MG63 (cell line): ENCODE measurements at regions not wholly inside any gene's neighbourhood (a gene's known extent, or its start where the extent isn't known, plus 50 kb on each side); places are given as distances from the start of the nearest gene placed in this dataset.

Experiments
- DNase-seq: peaks from one replicate; pipeline ENCODE4 v3.0.0-alpha.2; 2020
- H3K27me3 ChIP-seq: fragments of 250-450 bp; sonication (Bioruptor Pico); 2 replicates; pipeline ENCODE4 v1.5.1; 2020; ENCODE audit warnings: mild to moderate bottlenecking, moderate library complexity
- H3K36me3 ChIP-seq: fragments of 250-450 bp; sonication (Bioruptor Pico); 2 replicates; pipeline ENCODE4 v1.5.1; 2020; ENCODE audit warnings: mild to moderate bottlenecking, moderate library complexity
- H3K4me3 ChIP-seq: fragments of 250-450 bp; sonication (Bioruptor Pico); 2 replicates; pipeline ENCODE4 v1.5.1; 2020; ENCODE audit warnings: mild to moderate bottlenecking, moderate library complexity
- H3K9me3 ChIP-seq: fragments of 250-450 bp; sonication (Bioruptor Pico); 2 replicates; pipeline ENCODE4 v1.5.1; 2020; ENCODE audit warnings: mild to moderate bottlenecking, moderate library complexity

DNA sequence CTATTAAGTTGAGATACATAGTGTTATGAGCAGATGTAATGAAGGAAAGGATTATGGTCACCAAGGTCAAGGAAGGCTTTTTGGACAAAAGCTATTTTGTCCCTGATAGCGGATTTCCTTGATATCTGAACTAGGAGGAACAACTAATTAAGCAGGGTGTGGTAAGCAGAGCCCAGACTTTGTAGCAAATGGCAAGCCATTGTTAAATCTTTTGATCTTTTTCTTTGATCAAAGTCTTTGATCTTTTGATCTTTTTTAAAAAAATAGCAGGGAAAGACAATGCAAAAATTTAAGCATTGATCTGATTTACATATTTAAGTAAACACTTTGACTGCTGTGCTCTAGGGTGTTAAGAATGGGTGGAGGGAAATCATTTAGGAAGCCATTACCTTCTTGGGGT is 1242.0 kb downstream of the MAT2B start:
- Histone ChIP-seq H3K27me3 (no peaks in the 10 kb centered on the region), H3K9me3 (no peaks in the 10 kb centered on the region), H3K4me3 (no peak overlapping the region), H3K36me3 (no peaks in the 10 kb centered on the region)
- DNase-seq: no peak

DNA sequence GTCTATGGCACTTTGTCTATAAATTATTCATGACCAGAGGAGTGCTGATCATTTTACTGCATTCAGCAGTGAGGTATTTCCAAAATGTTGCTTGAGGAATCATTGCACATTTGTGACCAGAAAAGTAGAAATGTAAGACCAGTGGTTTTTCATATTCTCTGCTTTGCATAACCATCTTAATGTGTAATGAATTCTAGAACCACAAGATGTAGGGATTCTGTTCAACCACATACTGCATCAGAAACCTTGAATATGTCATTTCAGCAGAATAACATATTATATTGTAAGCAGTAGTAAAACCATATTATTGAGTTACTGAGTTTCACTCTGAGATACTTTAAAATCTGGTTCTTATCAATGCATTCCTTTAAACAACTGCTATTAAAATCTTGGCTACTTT is 1243.4 kb downstream of the MAT2B start:
- no peaks in the 10 kb centered on the region for H3K27me3 ChIP-seq
- H3K9me3 ChIP-seq: no peaks in the 10 kb centered on the region
- H3K4me3 ChIP-seq: no peak overlapping the region
- H3K36me3 ChIP-seq: no peaks in the 10 kb centered on the region
- DNase-seq: no peak

DNA sequence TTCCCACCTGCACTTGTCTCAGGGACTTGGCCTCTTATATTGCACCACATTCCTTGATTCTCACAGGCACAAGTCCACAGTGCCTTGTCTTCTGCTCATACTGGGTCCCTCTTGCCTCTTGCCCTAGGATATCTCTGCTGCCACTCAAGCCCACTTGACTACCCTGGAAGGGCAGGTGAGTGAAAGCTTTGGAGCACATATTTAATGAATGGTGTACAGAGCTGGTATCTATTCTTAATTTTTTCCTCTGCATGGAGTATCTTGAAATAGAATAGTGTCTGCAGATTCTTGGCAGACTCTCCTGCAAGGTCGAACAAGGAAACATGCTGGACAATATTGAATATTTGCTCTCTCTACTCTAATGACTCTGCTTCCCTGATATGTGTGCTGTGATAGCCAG is 1248.0 kb downstream of the MAT2B start:
- no peaks in the 10 kb centered on the region for H3K27me3 ChIP-seq

DNA sequence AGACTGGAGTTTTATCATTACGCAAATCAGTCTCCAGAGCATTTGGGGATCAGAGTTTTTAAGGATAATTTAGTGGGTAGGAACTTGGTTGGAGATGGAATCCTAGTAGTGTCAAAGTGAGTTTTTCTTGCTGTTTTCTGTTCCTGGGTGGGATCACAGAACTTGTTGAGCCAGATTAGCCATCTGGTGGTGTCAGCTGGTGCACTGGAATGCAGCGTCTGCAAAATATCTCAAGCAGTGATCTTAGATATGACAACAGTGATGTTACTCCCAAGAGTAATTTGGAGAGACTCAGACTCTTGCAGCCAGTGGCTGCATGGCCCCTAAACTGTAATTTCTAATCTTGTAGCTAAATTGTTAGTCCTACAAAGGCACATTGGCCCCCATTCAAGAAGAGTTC is 1257.8 kb downstream of the MAT2B start:
- DNase-seq: no peak
- H3K4me3 ChIP-seq: no peak overlapping the region
- H3K9me3 ChIP-seq: no peaks in the 10 kb centered on the region
- H3K27me3 ChIP-seq: no peaks in the 10 kb centered on the region
- no peaks in the 10 kb centered on the region for H3K36me3 ChIP-seq

More for the DNA sequence above, 1248.0 kb downstream of the MAT2B start:
- DNase-seq: no peak
- H3K4me3 ChIP-seq: no peak overlapping the region
- H3K9me3 ChIP-seq: no peaks in the 10 kb centered on the region
- no peaks in the 10 kb centered on the region for H3K36me3 ChIP-seq

DNA sequence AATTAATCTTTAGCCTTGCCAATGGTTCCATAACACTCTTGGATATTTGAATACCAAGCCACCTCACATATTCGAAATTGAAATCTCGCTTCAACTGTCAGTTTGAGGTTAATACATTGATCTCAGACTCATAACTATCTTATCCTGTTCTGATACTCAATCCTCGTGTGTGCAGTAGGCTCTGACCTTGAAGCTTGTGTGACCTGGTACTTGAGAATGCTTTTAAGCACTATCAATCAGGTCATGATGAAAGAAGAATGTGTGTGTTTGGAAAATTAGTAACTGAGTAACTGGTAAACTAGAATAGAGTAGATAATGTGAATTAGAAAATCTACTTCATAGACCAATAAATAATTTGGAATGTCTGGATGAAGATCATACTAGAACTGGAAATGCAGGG is 1266.7 kb downstream of the MAT2B start:
- DNase-seq: no peak
- Histone ChIP-seq H3K36me3 (no peaks in the 10 kb centered on the region), H3K27me3 (no peaks in the 10 kb centered on the region), H3K9me3 (no peaks in the 10 kb centered on the region), H3K4me3 (no peak overlapping the region)

DNA sequence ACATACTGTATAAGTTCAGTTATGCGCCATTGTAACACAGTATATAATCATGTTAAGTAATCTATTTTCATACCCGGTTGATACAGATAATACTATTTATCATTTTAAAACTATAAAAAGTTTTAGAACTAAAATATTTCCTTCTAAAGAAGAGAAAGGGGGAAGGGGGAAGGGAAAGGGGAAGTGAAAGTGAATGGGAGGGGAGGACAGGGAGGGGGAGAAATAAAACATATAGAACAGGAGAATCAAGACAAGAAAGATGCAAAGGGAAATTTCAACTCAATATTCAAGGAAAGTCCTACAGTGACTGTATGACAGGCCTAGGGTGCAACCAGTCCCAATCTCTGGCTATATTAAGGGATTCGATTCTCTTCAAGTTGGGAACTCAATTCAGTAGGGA is 1278.8 kb downstream of the MAT2B start:
- no peak for DNase-seq
- Histone ChIP-seq H3K9me3 (no peaks in the 10 kb centered on the region), H3K36me3 (no peaks in the 10 kb centered on the region), H3K4me3 (no peak overlapping the region), H3K27me3 (no peaks in the 10 kb centered on the region)

DNA sequence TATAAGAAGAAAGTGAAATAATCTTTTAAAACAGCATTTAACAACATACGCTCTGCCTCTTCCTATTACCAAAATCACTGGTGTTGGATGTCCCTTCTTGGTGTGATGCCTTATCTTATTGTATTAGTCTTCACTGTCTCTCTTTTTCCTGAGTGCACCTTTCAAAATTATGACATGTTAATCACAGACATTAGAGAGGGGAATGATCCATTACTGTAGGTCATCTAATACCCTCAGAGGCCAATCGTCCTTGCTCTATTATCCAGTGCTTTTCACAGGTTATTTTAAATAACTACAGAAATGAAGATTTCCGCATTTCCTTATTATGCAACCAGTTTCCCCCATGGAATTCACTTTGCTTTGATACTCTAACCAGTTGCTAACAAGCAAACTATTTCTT is 1292.7 kb downstream of the MAT2B start:
- DNase-seq: no peak
- no peak overlapping the region for H3K4me3 ChIP-seq
- H3K36me3 ChIP-seq: peaks cover 33% of the 10 kb centered on the region
- H3K9me3 ChIP-seq: peaks cover 25% of the 10 kb centered on the region
- H3K27me3 ChIP-seq: no peaks in the 10 kb centered on the region

DNA sequence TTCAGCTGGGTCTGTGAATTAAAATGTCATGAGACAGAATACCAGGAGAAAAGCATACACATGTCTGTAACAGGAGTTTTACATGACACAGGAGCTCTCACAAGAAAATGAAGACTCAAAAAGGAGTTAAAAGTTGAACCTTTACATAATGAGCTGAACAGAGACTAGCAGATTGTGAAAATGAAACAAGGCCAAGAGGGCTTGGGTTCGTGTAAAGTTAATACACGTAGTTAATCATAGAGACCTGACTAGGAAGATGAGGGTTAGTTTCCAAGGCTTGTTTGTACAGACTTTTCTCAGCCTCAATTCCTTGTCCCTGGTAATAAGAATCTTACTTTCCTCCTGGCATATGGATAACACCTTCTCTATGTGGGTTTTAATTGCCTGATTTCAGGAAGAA is 1294.0 kb downstream of the MAT2B start:
- peaks cover 25% of the 10 kb centered on the region for H3K9me3 ChIP-seq
- DNase-seq: no peak
- H3K36me3 ChIP-seq: peaks cover 33% of the 10 kb centered on the region
- no peak overlapping the region for H3K4me3 ChIP-seq
- no peaks in the 10 kb centered on the region for H3K27me3 ChIP-seq

DNA sequence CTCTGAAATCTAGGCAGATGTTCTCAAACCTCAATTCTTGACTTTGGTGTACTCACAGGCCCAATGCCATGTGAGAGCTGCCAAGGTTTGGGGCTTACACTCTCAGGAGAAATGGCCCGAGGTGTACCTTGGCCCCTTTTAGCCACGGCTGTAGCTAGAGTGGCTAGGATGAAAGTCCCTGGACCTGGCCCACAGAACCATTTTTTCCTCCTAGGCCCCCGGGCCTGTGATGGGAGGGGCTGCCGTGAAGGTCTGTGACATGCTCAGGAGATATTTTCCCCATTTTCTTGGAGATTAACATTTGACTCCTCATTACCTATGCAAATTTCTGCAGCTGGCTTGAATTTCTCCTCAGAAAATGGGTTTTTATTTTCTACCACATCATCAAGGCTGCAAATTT is 1296.5 kb downstream of the MAT2B start:
- Histone ChIP-seq H3K4me3 (no peak overlapping the region), H3K36me3 (peaks cover 33% of the 10 kb centered on the region), H3K9me3 (peaks cover 25% of the 10 kb centered on the region), H3K27me3 (no peaks in the 10 kb centered on the region)
- no peak for DNase-seq

DNA sequence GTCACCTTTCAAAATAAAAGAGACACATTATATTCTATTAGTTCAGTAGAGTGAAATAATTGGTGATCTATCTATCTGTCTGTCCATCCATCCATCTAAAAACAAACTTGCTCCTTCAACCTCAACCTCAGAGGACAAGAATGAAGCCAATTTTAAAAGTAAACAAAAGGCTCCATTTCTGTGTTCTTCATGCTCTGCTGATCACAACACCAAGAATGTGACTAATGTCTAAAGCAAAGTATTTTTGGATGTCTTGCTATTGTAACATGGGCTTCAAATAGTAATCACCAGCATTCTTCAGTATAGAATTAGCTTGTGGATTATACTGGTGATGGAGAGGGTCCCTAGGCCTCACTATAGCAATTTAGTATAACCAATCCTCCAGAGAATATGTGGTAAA is 1304.4 kb downstream of the MAT2B start:
- Histone ChIP-seq H3K27me3 (no peaks in the 10 kb centered on the region), H3K9me3 (no peaks in the 10 kb centered on the region), H3K36me3 (no peaks in the 10 kb centered on the region), H3K4me3 (no peak overlapping the region)
- no peak for DNase-seq

DNA sequence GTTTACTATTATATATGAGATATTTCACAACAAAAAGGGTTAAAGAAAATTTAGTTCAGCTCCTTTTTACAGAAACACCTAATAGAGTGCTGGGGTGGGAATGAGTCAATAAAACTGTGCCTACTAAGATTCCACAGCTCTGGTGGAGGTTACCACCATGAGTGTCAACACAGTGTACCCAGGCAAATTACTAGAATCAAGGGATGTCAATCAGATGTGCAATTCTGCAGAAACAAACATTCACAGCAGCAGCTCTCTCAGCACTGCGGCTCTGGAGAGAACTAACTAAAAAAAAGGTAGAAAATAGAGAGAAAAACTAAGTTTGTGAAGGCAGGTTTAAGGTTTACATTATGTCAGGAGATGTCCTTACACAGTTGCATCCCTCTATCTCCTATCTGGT is 1313.0 kb downstream of the MAT2B start:
- Histone ChIP-seq H3K27me3 (no peaks in the 10 kb centered on the region), H3K4me3 (no peak overlapping the region), H3K36me3 (no peaks in the 10 kb centered on the region; the same call in 1 of the 2 replicates), H3K9me3 (no peaks in the 10 kb centered on the region)
- no peak for DNase-seq

DNA sequence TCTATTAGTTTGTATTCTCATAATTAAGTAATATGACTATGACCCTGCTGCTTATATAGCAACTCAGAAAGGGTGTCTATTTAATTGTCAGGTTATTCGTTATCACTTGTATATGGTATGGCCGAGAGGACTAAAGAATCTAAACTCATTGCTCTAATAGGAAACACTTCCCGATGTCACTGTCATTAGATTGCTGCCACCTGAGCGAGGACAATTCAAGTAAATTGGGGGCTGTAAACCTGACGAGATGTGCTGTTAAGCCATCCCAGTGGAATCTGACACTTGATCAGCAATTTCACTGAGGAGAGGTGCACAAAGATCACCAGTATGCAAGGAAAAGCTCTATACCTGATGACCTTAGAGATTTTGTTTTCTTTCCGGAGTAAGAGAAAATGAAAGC is 1319.3 kb downstream of the MAT2B start:
- Histone ChIP-seq H3K4me3 (no peak overlapping the region), H3K9me3 (no peaks in the 10 kb centered on the region), H3K36me3 (no peaks in the 10 kb centered on the region; the same call in 1 of the 2 replicates), H3K27me3 (no peaks in the 10 kb centered on the region)
- DNase-seq: no peak

DNA sequence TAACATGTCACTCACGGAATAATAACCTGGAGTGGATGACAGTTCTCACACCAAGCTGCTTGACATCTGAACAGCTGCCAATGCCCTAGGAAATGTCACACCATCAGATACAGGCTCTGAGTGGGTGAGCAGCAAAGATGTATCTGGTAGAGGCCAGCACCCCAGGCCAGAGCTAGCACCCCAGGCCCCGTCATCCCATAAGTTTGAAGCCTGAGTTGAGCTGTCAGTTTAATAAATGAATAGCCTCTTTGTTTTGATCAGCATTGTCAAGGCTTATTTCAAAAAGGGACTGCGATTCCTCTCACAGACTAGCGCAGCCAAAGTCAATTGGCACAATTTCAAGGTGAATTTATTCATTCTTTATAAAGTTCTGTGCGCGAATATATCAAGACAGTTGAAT is 1327.1 kb downstream of the MAT2B start:
- H3K9me3 ChIP-seq: no peaks in the 10 kb centered on the region
- no peaks in the 10 kb centered on the region for H3K27me3 ChIP-seq
- H3K4me3 ChIP-seq: no peak overlapping the region
- H3K36me3 ChIP-seq: no peaks in the 10 kb centered on the region
- no peak for DNase-seq

DNA sequence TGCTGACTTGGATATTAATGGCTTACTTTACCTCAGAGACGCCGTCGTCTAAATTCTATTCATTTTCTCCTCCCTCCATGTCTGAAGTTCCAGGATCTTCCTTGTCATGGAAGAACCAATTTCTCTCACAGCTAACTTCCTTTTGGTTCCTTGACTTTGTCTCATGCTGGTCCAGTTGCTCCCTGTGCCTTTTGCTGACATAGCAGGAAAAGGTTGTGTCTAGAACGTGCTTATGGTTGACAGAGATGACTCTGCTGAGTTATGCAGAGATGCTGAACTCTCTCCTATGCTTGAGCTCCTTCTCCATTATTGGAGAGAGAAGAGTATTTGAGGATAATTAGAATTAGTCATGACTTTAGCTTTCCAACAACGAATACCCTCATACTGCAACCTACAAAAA is 1338.9 kb downstream of the MAT2B start:
- no peaks in the 10 kb centered on the region for H3K27me3 ChIP-seq
- no peak for DNase-seq
- H3K36me3 ChIP-seq: no peaks in the 10 kb centered on the region
- no peak overlapping the region for H3K4me3 ChIP-seq
- peaks cover 5% of the 10 kb centered on the region; the same call in 1 of the 2 replicates for H3K9me3 ChIP-seq

DNA sequence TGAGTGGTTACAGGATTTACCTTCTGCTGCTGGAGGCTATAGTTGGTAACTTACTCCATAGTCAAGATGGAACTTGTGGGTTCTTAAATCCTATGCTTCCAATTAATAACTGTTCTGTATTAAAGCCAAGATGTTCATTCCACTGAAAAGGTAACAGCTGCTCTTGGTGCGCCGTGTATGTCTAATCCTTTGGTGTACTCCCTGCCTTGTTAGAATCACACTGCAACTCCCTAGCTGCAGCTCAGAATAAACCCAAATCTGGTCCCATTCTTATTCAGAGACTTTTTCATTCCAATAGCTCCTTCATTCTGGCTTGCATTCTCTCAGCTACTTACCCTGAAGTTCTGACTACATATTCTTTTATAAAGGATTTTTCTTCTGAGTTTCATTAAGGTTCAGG is 1355.5 kb downstream of the MAT2B start:
- no peak for DNase-seq
- no peaks in the 10 kb centered on the region for H3K36me3 ChIP-seq
- H3K4me3 ChIP-seq: no peak overlapping the region
- no peaks in the 10 kb centered on the region for H3K27me3 ChIP-seq
- no peaks in the 10 kb centered on the region for H3K9me3 ChIP-seq

DNA sequence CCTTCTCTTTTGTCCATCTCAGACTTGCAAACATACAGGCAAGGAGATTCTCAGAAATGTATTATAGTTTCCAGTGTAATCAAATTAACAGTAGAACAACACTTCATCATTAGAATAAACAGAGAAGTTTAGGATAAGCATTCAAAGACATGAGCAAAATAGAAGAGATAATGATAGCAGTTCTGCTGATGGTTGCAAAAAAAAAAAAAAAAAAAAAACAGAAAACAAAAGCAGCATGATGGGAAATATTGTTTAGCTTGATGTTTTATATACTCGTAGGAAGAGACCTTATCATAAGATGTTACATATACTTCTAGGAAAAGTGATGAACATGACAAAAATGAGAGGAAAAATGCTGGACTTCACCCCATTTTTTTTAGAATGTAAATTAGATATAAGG is 1356.2 kb downstream of the MAT2B start:
- no peak overlapping the region for H3K4me3 ChIP-seq
- H3K36me3 ChIP-seq: no peaks in the 10 kb centered on the region
- no peak for DNase-seq
- H3K27me3 ChIP-seq: no peaks in the 10 kb centered on the region
- no peaks in the 10 kb centered on the region for H3K9me3 ChIP-seq

DNA sequence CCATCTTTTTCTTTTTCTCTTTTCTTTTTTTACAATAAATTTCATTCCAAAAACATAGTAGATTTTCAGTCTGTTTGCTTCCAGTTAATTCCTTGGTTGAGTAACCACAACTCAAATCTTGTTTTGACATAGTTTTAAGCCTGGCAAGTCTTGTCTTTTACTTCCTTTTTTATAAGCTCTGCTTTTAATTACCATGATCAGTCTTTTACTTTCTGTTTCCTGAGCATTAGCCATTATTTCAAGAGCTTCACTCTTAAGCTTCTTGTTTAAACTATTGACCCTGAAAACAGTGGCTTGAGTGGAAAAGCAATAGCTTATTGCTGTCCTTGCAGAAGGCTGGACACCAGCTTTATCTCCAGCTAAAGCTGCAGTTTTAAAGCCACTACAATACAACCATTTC is 1363.3 kb downstream of the MAT2B start:
- DNase-seq: no peak
- no peaks in the 10 kb centered on the region for H3K36me3 ChIP-seq

DNA sequence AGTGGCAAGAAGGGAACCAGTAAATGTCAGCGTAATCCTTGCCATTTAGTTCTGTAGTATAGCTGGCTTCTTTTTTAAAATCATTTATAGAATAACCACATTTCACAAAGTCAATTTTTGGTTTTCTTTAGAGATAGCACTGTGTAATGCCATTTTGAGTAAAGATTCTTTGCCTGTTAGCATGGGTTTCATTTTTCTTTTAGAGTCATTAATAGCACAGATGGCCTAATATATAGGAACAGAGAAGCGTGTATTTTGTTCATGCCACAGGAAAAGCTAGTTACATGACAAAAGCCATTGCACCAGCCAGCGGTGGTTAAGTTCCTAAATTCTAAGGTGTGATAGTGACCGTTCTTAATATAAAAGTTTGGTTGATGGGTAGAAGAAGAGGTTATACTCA is 1363.9 kb downstream of the MAT2B start:
- Histone ChIP-seq H3K36me3 (no peaks in the 10 kb centered on the region), H3K27me3 (no peaks in the 10 kb centered on the region), H3K9me3 (0 out of 2 replicates have a peak, but pooled peaks cover 1% of the 10 kb centered on the region), H3K4me3 (no peak overlapping the region)
- no peak for DNase-seq

More for the DNA sequence above, 1363.3 kb downstream of the MAT2B start:
- Histone ChIP-seq H3K27me3 (no peaks in the 10 kb centered on the region), H3K4me3 (no peak overlapping the region), H3K9me3 (no peaks in the 10 kb centered on the region)

DNA sequence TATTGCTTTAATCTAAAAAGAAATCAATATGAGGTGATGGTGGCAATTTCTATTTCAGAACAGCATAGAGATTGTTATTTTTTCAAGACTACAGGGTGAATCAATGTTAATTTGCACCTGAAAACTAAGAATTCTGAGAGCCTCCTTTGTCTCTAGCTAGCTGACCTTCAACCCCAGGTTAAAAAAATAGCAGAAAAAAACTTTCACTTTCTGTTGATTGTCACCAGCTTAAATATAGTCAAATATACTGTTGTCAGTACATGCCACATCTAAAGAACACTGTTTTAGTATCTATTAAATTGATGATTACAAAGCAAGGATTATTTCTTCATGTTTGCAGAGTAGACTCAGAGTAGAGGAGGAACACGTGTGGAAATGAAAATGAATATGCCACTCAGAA is 1371.4 kb downstream of the MAT2B start:
- no peak overlapping the region for H3K4me3 ChIP-seq
- no peaks in the 10 kb centered on the region for H3K36me3 ChIP-seq
- peaks cover 14% of the 10 kb centered on the region for H3K9me3 ChIP-seq
- no peaks in the 10 kb centered on the region for H3K27me3 ChIP-seq
- no peak for DNase-seq
